ENCODE measurements at regions not wholly inside any gene's neighbourhood (a gene's known extent, or its start where the extent isn't known, plus 50 kb on each side); places are given as distances from the start of the nearest gene placed in this dataset.

DNA sequence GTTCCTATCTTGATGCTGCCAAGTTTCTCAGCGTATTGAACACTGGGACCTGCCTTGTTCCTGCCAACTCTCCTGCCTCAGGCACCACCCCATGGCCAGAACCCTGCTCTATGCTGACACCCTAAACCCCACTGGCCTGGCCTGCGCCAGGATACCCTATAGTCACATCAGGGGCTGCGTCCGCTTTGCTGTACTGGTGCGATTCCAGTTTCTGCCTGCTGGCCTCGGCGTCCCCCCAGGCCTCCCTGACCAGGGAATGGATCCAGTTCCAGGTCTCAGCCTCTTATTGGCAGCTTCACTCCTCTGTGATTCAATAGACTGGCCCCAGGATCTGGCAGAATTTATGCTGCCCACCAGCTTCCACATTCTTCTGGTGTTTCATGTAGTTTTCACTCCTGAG lies 55.0 kb downstream of the GPR6 start:
- H3K9me3 Mint-ChIP-seq (ENCODE audit: unreplicated experiment) = no peaks in the 10 kb centered on the region
- no peaks in the 10 kb centered on the region for H3K36me3 Mint-ChIP-seq (ENCODE audit: low read depth, unreplicated experiment)
- Histone ChIP-seq H3K27me3 (ENCODE audit: insufficient read depth, low read length) (peaks cover 3% of the 10 kb centered on the region), H3K36me3 (ENCODE audit: insufficient read depth, low read length) (no peaks in the 10 kb centered on the region), H3K9ac (ENCODE audit: low read length) (no peak overlapping the region), H3K9me3 (ENCODE audit: insufficient read depth, low read depth, low read length) (no peaks in the 10 kb centered on the region), H2AFZ (ENCODE audit: low read depth, low read length) (no peak overlapping the region), H3K79me2 (ENCODE audit: insufficient read depth, low read length) (no peaks in the 10 kb centered on the region), H3K4me3 (ENCODE audit: insufficient read depth, low read depth, low read length) (no peak overlapping the region), H4K20me1 (ENCODE audit: insufficient read depth, low read length) (no peaks in the 10 kb centered on the region), H3K4me2 (ENCODE audit: low read length) (no peak overlapping the region), H3K4me1 (ENCODE audit: insufficient read depth, low read length) (no peaks in the 10 kb centered on the region), H3K27ac (ENCODE audit: low read depth, low read length) (no peak overlapping the region)
- H3K4me3 Mint-ChIP-seq (ENCODE audit: unreplicated experiment) = no peak overlapping the region
- TF ChIP-seq EZH2 (IDR thresholded peaks at IDR 0.05; ENCODE audit: insufficient read depth, low read length) = no peak
- TF ChIP-seq, protein P1, sequence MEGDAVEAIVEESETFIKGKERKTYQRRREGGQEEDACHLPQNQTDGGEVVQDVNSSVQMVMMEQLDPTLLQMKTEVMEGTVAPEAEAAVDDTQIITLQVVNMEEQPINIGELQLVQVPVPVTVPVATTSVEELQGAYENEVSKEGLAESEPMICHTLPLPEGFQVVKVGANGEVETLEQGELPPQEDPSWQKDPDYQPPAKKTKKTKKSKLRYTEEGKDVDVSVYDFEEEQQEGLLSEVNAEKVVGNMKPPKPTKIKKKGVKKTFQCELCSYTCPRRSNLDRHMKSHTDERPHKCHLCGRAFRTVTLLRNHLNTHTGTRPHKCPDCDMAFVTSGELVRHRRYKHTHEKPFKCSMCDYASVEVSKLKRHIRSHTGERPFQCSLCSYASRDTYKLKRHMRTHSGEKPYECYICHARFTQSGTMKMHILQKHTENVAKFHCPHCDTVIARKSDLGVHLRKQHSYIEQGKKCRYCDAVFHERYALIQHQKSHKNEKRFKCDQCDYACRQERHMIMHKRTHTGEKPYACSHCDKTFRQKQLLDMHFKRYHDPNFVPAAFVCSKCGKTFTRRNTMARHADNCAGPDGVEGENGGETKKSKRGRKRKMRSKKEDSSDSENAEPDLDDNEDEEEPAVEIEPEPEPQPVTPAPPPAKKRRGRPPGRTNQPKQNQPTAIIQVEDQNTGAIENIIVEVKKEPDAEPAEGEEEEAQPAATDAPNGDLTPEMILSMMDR (IDR thresholded peaks at IDR 0.05; ENCODE audit: insufficient read depth, low read depth, low read length) = no peak
- DNase-seq (ENCODE audit: low read depth) (no peak), FAIRE-seq (no peak)
- no peaks in the 10 kb centered on the region for H3K4me1 Mint-ChIP-seq (ENCODE audit: low read depth, unreplicated experiment)
- H3K27me3 Mint-ChIP-seq (ENCODE audit: low read depth, unreplicated experiment) = peaks cover 14% of the 10 kb centered on the region
- no peak overlapping the region for H3K27ac Mint-ChIP-seq (ENCODE audit: unreplicated experiment)

DNA sequence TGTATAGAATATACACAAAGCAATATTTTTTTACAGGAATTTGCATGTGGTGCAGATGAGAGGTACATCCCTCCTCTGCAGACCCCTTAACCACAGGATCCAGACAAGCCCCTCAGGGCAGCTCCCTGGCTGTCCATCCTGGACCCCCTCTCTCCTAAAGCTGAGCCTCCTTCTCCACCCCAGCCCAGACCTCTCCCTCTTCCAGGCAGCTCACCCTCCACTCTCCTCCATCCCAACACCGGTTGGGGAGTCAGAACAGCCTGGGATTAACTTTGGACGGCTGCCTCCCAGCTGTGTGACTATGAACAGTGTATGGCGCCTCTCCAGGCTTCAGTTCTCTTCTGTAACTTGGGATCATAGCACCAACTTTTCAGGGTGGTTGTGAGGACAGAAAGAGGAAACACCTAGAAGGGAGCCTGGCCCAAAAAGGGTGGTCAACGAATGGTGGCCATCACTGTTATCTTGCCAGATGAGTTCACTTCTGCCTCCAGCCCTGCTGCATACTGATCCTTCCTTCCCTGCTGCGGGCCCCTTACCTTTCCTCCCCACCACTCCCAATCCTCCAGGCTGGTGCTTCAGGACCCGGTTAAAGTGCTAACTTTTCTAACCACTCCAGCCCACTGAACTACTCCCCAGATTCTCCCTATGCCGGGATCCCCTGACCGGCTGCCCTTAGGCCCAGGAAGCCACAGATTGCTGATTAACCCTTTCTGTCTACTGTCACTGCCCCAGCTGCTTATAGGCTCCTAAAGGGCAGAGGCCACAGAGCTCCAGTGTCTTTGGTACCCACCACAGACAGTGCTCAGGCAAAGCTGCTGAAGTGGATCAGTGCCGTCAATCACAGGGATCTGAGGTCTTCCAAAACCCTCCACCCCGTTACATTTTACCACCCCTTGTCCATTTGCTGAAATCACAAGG lies 55.9 kb downstream of the GPR6 start:
- Mint-ChIP-seq H3K27me3 (ENCODE audit: low read depth, unreplicated experiment) (peaks cover 14% of the 10 kb centered on the region), H3K4me3 (ENCODE audit: unreplicated experiment) (no peak overlapping the region), H3K9me3 (ENCODE audit: unreplicated experiment) (no peaks in the 10 kb centered on the region), H3K36me3 (ENCODE audit: low read depth, unreplicated experiment) (no peaks in the 10 kb centered on the region), H3K4me1 (ENCODE audit: low read depth, unreplicated experiment) (no peaks in the 10 kb centered on the region), H3K27ac (ENCODE audit: unreplicated experiment) (no peak overlapping the region)
- DNase-seq (ENCODE audit: low read depth) = no peak
- TF ChIP-seq, protein P1 (IDR thresholded peaks at IDR 0.05; ENCODE audit: insufficient read depth, low read depth, low read length) = no peak
- TF ChIP-seq EZH2 (IDR thresholded peaks at IDR 0.05; ENCODE audit: insufficient read depth, low read length) = no peak
- no peak overlapping the region for H2AFZ ChIP-seq (ENCODE audit: low read depth, low read length)
- no peak overlapping the region for H3K9ac ChIP-seq (ENCODE audit: low read length)
- H3K79me2 ChIP-seq (ENCODE audit: insufficient read depth, low read length) = no peaks in the 10 kb centered on the region
- no peaks in the 10 kb centered on the region for H3K4me1 ChIP-seq (ENCODE audit: insufficient read depth, low read length)
- no peaks in the 10 kb centered on the region for H4K20me1 ChIP-seq (ENCODE audit: insufficient read depth, low read length)
- peaks cover 3% of the 10 kb centered on the region for H3K27me3 ChIP-seq (ENCODE audit: insufficient read depth, low read length)
- no peaks in the 10 kb centered on the region for H3K36me3 ChIP-seq (ENCODE audit: insufficient read depth, low read length)
- H3K9me3 ChIP-seq (ENCODE audit: insufficient read depth, low read depth, low read length) = no peaks in the 10 kb centered on the region
- H3K4me3 ChIP-seq (ENCODE audit: insufficient read depth, low read depth, low read length) = no peak overlapping the region
- H3K4me2 ChIP-seq (ENCODE audit: low read length) = no peak overlapping the region
- no peak for FAIRE-seq
- no peak overlapping the region for H3K27ac ChIP-seq (ENCODE audit: low read depth, low read length)

DNA sequence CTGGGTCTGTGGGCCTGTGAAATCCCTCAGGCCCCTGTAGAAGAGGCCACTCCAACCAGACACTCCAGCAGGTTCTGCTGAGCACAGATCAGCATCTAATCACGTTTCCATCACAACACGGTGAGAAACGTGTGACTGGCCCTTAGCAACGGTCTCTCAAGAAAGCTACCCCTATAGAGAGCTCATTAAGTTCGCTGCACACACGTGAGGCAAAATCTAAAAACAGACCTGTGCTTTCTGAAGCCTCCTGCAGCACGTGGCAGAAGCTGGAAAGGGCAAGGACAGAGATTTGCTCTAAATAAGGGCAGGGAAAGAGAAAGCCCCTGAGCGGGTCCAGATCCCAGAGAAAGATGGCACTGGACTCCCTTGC lies 56.5 kb downstream of the GPR6 start:
- Histone ChIP-seq H3K27me3 (ENCODE audit: insufficient read depth, low read length) (peaks cover 3% of the 10 kb centered on the region), H4K20me1 (ENCODE audit: insufficient read depth, low read length) (no peaks in the 10 kb centered on the region), H3K4me3 (ENCODE audit: insufficient read depth, low read depth, low read length) (no peak overlapping the region), H3K79me2 (ENCODE audit: insufficient read depth, low read length) (no peaks in the 10 kb centered on the region), H2AFZ (ENCODE audit: low read depth, low read length) (no peak overlapping the region), H3K4me1 (ENCODE audit: insufficient read depth, low read length) (peaks cover under 1% of the 10 kb centered on the region), H3K27ac (ENCODE audit: low read depth, low read length) (no peak overlapping the region), H3K36me3 (ENCODE audit: insufficient read depth, low read length) (no peaks in the 10 kb centered on the region), H3K9ac (ENCODE audit: low read length) (no peak overlapping the region), H3K9me3 (ENCODE audit: insufficient read depth, low read depth, low read length) (no peaks in the 10 kb centered on the region), H3K4me2 (ENCODE audit: low read length) (no peak overlapping the region)
- Mint-ChIP-seq H3K4me1 (ENCODE audit: low read depth, unreplicated experiment) (no peaks in the 10 kb centered on the region), H3K27ac (ENCODE audit: unreplicated experiment) (no peak overlapping the region), H3K4me3 (ENCODE audit: unreplicated experiment) (no peak overlapping the region), H3K36me3 (ENCODE audit: low read depth, unreplicated experiment) (no peaks in the 10 kb centered on the region), H3K27me3 (ENCODE audit: low read depth, unreplicated experiment) (peaks cover 14% of the 10 kb centered on the region), H3K9me3 (ENCODE audit: unreplicated experiment) (no peaks in the 10 kb centered on the region)
- DNase-seq (ENCODE audit: low read depth) (no peak), FAIRE-seq (no peak)
- TF ChIP-seq, protein P1 (IDR thresholded peaks at IDR 0.05; ENCODE audit: insufficient read depth, low read depth, low read length) = no peak
- TF ChIP-seq EZH2 (IDR thresholded peaks at IDR 0.05; ENCODE audit: insufficient read depth, low read length) = no peak
